Type B pancreatic cell (in vitro differentiated cells): ENCODE measurements at regions not wholly inside any gene's neighbourhood (a gene's known extent, or its start where the extent isn't known, plus 50 kb on each side); places are given as distances from the start of the nearest gene placed in this dataset.

ENCODE experiments used
- DNase-seq: peaks from one replicate; pipeline ENCODE4 v3.0.0; 2021; ENCODE audit warnings: mixed read lengths; ENCODE audit not compliant: unreplicated experiment; ENCODE audit errors: extremely low spot score
- H3K27ac Mint-ChIP-seq: 2 replicates; pipeline ENCODE4 v1.8.0; 2021; ENCODE audit warnings: mild to moderate bottlenecking, mixed read lengths
- H3K27me3 Mint-ChIP-seq: 2 replicates; pipeline ENCODE4 v1.8.0; 2021; ENCODE audit warnings: mixed read lengths
- H3K36me3 Mint-ChIP-seq: 2 replicates; pipeline ENCODE4 v1.8.0; 2021; ENCODE audit warnings: mixed read lengths
- H3K4me1 Mint-ChIP-seq: one replicate; pipeline ENCODE4 v1.8.0; 2021; ENCODE audit warnings: mixed read lengths; ENCODE audit not compliant: unreplicated experiment
- H3K4me3 Mint-ChIP-seq: 2 replicates; pipeline ENCODE4 v1.8.0; 2021; ENCODE audit warnings: mild to moderate bottlenecking, mixed read lengths
- H3K9me3 Mint-ChIP-seq: 2 replicates; pipeline ENCODE4 v1.8.0; 2021; ENCODE audit warnings: mixed read lengths
- CTCF ChIP-seq: fragments of 200-600 bp; sonication (generic); conservative IDR thresholded peaks from 2 replicates; pipeline ENCODE4 v1.5.0; 2021; ENCODE audit warnings: antibody characterized with exemption, mild to moderate bottlenecking

- Mint-ChIP-seq H3K36me3 (no peaks in the 10 kb centered on the region), H3K27ac (peak overlapping the region; percentile 32), H3K4me3 (peak overlapping the region; percentile 19), H3K9me3 (peaks cover 4% of the 10 kb centered on the region), H3K4me1 (peaks cover 20% of the 10 kb centered on the region), H3K27me3 (no peaks in the 10 kb centered on the region)
- no peak for DNase-seq
- TF ChIP-seq CTCF, result no peak
Measured at GRCh38 chr4:126071346-126072333, 756.9 kb downstream of the FAT4 start.

GRCh38 chr4:126081336-126081735 lies 766.6 kb downstream of the FAT4 start:
- Mint-ChIP-seq H3K4me1 (peaks cover 5% of the 10 kb centered on the region), H3K4me3 (no peak overlapping the region), H3K27me3 (no peaks in the 10 kb centered on the region), H3K27ac (no peak overlapping the region), H3K9me3 (no peaks in the 10 kb centered on the region), H3K36me3 (no peaks in the 10 kb centered on the region)
- no peak for DNase-seq
- TF ChIP-seq CTCF, result no peak

GRCh38 chr4:126086041-126086440 lies 771.3 kb downstream of the FAT4 start:
- H3K4me3 Mint-ChIP-seq, result no peak overlapping the region
- H3K36me3 Mint-ChIP-seq, result no peaks in the 10 kb centered on the region
- no peak for DNase-seq
- no peaks in the 10 kb centered on the region for H3K27me3 Mint-ChIP-seq
- TF ChIP-seq CTCF, result no peak
- no peaks in the 10 kb centered on the region for H3K9me3 Mint-ChIP-seq
- peaks cover 4% of the 10 kb centered on the region for H3K4me1 Mint-ChIP-seq
- H3K27ac Mint-ChIP-seq, result no peak overlapping the region

- no peak for DNase-seq
- Mint-ChIP-seq H3K27me3 (no peaks in the 10 kb centered on the region), H3K9me3 (no peaks in the 10 kb centered on the region), H3K4me3 (no peak overlapping the region), H3K4me1 (no peaks in the 10 kb centered on the region), H3K27ac (no peak overlapping the region), H3K36me3 (no peaks in the 10 kb centered on the region)
- no peak for TF ChIP-seq CTCF
Measured at GRCh38 chr4:126087101-126087500, 772.3 kb downstream of the FAT4 start.

GRCh38 chr4:126097155-126097799 lies 782.5 kb downstream of the FAT4 start:
- Mint-ChIP-seq H3K27ac (no peak overlapping the region), H3K4me3 (no peak overlapping the region), H3K36me3 (no peaks in the 10 kb centered on the region), H3K4me1 (no peaks in the 10 kb centered on the region), H3K27me3 (no peaks in the 10 kb centered on the region), H3K9me3 (no peaks in the 10 kb centered on the region)
- no peak for TF ChIP-seq CTCF
- DNase-seq, result no peak
